Prostate gland (tissue), 2 donors: ENCODE measurements at regions not wholly inside any gene's neighbourhood (a gene's known extent, or its start where the extent isn't known, plus 50 kb on each side); places are given as distances from the start of the nearest gene placed in this dataset.

Experiments used
- POLR2A ChIP-seq: fragments of 450-650 bp; IDR thresholded peaks from one replicate; pipeline ENCODE4 v1.6.1; 2016; ENCODE audit warnings: antibody characterized with exemption, mild to moderate bottlenecking
- POLR2AphosphoS5 ChIP-seq: sonication (generic); formaldehyde crosslinking; IDR thresholded peaks from one replicate; pipeline ENCODE4 v1.6.1; 2017; ENCODE audit warnings: antibody characterized with exemption
- TF ChIP-seq, protein P1 (sequence below), 4 experiments: fragments of 200-600 bp in 2 of 4; fragments of 450-650 bp in 2 of 4; sonication (generic) in 2 of 4; IDR thresholded peaks; 1 replicate in 3 of 4; 2 replicates in 1 of 4; pipeline ENCODE4 v1.5.1; 2016 to 2019; ENCODE audit warnings: antibody characterized with exemption in 4 of 4, mild to moderate bottlenecking in 2 of 4, moderate library complexity in 2 of 4

GRCh38 chr5:23718564-23718963 lies 211.2 kb downstream of the PRDM9 start:
- TF ChIP-seq POLR2A (no peak), POLR2AphosphoS5 (no peak)
- TF ChIP-seq, protein P1, sequence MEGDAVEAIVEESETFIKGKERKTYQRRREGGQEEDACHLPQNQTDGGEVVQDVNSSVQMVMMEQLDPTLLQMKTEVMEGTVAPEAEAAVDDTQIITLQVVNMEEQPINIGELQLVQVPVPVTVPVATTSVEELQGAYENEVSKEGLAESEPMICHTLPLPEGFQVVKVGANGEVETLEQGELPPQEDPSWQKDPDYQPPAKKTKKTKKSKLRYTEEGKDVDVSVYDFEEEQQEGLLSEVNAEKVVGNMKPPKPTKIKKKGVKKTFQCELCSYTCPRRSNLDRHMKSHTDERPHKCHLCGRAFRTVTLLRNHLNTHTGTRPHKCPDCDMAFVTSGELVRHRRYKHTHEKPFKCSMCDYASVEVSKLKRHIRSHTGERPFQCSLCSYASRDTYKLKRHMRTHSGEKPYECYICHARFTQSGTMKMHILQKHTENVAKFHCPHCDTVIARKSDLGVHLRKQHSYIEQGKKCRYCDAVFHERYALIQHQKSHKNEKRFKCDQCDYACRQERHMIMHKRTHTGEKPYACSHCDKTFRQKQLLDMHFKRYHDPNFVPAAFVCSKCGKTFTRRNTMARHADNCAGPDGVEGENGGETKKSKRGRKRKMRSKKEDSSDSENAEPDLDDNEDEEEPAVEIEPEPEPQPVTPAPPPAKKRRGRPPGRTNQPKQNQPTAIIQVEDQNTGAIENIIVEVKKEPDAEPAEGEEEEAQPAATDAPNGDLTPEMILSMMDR (IDR thresholded peaks at IDR 0.05) = no peak
